Prostate gland (tissue), 2 donors: ENCODE measurements at regions not wholly inside any gene's neighbourhood (a gene's known extent, or its start where the extent isn't known, plus 50 kb on each side); places are given as distances from the start of the nearest gene placed in this dataset.

Experiments
- DNase-seq: peaks from one replicate; pipeline ENCODE4 v3.0.0-alpha.2; 2019; ENCODE audit warnings: low spot score
- H3K27ac ChIP-seq, 2 donors: fragments of 200-600 bp; sonication (generic); 2 replicates each; pipeline ENCODE4 v1.5.1; 2017 to 2019
- H3K27me3 ChIP-seq: fragments of 200-600 bp; sonication (generic); replicated peaks from 2 replicates; pipeline ENCODE4 v1.5.1; 2019; ENCODE audit not compliant: insufficient read depth
- H3K36me3 ChIP-seq, 2 donors: fragments of 200-600 bp; sonication (generic); 1 replicate in 1 of 2; 2 replicates in 1 of 2; pipeline versions ENCODE4 v1.5.1 to v1.8.1; 2017 to 2019
- H3K4me1 ChIP-seq: fragments of 200-600 bp; sonication (generic); replicated peaks from 2 replicates; pipeline ENCODE4 v1.5.1; 2019
- H3K4me3 ChIP-seq, 2 donors: fragments of 200-600 bp; sonication (generic); 2 replicates each; pipeline ENCODE4 v1.5.1; 2017 to 2019
- H3K9me3 ChIP-seq: fragments of 200-600 bp; sonication (generic); 2 replicates; pipeline ENCODE4 v1.5.1; 2017
- POLR2A ChIP-seq: fragments of 450-650 bp; IDR thresholded peaks from one replicate; pipeline ENCODE4 v1.6.1; 2016; ENCODE audit warnings: antibody characterized with exemption, mild to moderate bottlenecking
- POLR2AphosphoS5 ChIP-seq: sonication (generic); formaldehyde crosslinking; IDR thresholded peaks from one replicate; pipeline ENCODE4 v1.6.1; 2017; ENCODE audit warnings: antibody characterized with exemption
- WGBS: methylation state at CpG from one replicate; pipeline ENCODE4 v1.1.5; 2018; 5-methylcytosine and 5-hydroxymethylcytosine counted together
- intact Hi-C: fragments of 100-400 bp; cut with DNase I; formaldehyde crosslinking; loops from one replicate; pipeline ENCODE4 v1.14.2; 2022
- TF ChIP-seq, protein P1 (sequence below), 4 experiments: fragments of 200-600 bp in 2 of 4; fragments of 450-650 bp in 2 of 4; sonication (generic) in 2 of 4; IDR thresholded peaks; 1 replicate in 3 of 4; 2 replicates in 1 of 4; pipeline ENCODE4 v1.5.1; 2016 to 2019; ENCODE audit warnings: antibody characterized with exemption in 4 of 4, mild to moderate bottlenecking in 2 of 4, moderate library complexity in 2 of 4

DNA sequence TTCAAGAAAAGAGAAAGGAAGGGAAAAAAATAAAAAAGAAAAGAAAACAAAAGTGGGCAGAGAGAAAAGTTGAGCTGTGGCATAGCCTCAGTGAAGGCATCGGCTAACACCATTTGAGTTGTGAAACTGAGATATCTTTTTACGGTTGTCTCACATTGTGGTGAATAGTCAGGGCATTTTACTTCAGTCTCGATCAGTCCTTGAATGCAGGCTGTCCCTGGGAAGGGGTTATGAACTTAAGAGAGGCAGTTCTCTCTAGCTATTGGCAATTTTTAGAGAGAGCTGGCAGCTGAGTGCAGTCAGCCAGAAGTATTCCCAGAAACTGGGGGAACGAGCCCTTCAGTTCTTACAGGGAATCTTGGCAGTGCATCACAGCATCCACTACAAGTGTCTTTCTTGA, 93.5 kb upstream of the SLC6A14 start:
- no peak overlapping the region for H3K27ac ChIP-seq
- no peaks in the 10 kb centered on the region for H3K36me3 ChIP-seq
- intact Hi-C loops, result no loop called here
- no peaks in the 10 kb centered on the region for H3K27me3 ChIP-seq
- TF ChIP-seq POLR2AphosphoS5, result no peak
- TF ChIP-seq, protein P1, sequence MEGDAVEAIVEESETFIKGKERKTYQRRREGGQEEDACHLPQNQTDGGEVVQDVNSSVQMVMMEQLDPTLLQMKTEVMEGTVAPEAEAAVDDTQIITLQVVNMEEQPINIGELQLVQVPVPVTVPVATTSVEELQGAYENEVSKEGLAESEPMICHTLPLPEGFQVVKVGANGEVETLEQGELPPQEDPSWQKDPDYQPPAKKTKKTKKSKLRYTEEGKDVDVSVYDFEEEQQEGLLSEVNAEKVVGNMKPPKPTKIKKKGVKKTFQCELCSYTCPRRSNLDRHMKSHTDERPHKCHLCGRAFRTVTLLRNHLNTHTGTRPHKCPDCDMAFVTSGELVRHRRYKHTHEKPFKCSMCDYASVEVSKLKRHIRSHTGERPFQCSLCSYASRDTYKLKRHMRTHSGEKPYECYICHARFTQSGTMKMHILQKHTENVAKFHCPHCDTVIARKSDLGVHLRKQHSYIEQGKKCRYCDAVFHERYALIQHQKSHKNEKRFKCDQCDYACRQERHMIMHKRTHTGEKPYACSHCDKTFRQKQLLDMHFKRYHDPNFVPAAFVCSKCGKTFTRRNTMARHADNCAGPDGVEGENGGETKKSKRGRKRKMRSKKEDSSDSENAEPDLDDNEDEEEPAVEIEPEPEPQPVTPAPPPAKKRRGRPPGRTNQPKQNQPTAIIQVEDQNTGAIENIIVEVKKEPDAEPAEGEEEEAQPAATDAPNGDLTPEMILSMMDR (IDR thresholded peaks at IDR 0.05), result no peak
- H3K4me3 ChIP-seq, result no peak overlapping the region
- H3K4me1 ChIP-seq, result no peaks in the 10 kb centered on the region
- no peaks in the 10 kb centered on the region for H3K9me3 ChIP-seq
- 19% methylated on average over 4 of the region's 4 CpGs for WGBS
- no peak for DNase-seq

DNA sequence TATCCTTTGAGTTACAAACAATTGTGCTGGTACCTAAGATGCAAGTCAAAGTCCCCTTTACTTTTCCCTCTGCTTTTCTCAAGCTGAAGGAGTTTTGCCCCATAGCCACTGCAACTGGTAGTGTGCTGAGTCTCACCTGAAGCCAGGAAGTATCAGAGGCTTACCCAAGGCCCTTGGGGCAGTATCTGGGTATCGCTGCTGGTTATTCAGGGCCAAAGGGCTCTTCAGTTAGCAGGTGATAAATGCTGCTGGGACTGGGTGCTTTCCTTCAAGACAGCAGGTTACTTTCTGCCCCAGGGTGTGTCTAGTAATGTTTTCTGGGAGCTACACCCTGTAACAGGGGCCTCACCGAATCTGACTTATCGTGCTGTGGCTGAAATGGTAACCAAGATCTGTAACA, 90.4 kb upstream of the SLC6A14 start:
- TF ChIP-seq POLR2A, result no peak
- TF ChIP-seq POLR2AphosphoS5, result no peak
- TF ChIP-seq, protein P1 (IDR thresholded peaks at IDR 0.05), result no peak
- Histone ChIP-seq H3K4me1 (no peaks in the 10 kb centered on the region), H3K27me3 (no peaks in the 10 kb centered on the region), H3K27ac (no peak overlapping the region), H3K4me3 (no peak overlapping the region), H3K9me3 (no peaks in the 10 kb centered on the region), H3K36me3 (no peaks in the 10 kb centered on the region)
- DNase-seq, result no peak
- intact Hi-C loops, result no loop called here
- WGBS, result 100% methylated on average over 2 of the region's 3 CpGs

DNA sequence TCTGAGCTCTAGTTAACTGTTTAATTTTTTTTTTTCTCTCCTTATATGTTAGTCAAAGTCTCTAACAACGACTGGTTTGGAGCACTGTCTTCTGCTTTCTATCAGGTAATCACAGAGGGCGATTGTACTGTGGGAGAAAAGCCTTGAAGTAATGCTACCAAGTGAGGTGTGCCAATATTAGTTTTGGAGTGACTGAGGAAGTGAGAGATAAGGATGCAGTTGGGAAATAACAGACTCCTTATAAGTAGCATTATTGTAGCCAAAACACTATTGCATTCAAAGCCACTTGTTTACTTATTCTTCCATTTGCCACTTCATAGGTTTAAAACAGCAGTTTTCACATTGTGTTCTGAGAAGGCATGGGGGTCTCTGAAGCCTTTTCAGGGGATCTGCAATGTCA, 79.1 kb upstream of the SLC6A14 start:
- Histone ChIP-seq H3K27ac (no peak overlapping the region), H3K36me3 (no peaks in the 10 kb centered on the region), H3K4me1 (no peaks in the 10 kb centered on the region), H3K27me3 (no peaks in the 10 kb centered on the region), H3K9me3 (no peaks in the 10 kb centered on the region), H3K4me3 (no peak overlapping the region)
- 24% methylated on average over 2 of the region's 2 CpGs for WGBS
- DNase-seq, result no peak
- intact Hi-C loops, result no loop called here
- TF ChIP-seq POLR2A, result no peak
- TF ChIP-seq, protein P1 (IDR thresholded peaks at IDR 0.05), result no peak
- no peak for TF ChIP-seq POLR2AphosphoS5

DNA sequence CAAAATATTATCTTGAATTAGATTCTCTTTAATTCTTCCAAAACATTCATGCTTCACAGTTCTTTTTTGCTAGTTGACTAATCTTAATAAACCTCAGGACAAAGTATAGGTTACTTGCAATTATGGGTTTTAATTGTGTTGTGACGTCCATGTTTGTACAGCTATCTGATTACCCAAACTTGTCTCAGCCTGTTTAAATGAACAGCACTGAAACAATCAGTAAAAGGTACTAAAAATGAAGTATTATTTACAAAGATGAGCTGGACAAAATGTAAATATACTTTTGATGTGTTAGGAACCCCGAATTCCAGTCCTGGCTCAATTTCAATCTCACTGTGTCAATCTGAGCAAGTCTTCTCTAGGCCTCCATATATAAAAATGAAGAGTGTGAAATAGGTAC, 57.4 kb upstream of the SLC6A14 start:
- no peak overlapping the region for H3K4me3 ChIP-seq
- WGBS, result 40% methylated on average over 2 of the region's 2 CpGs
- no peak for DNase-seq
- H3K27me3 ChIP-seq, result no peaks in the 10 kb centered on the region
- H3K36me3 ChIP-seq, result no peaks in the 10 kb centered on the region
- no peak overlapping the region for H3K27ac ChIP-seq
- TF ChIP-seq, protein P1 (IDR thresholded peaks at IDR 0.05), result no peak
- TF ChIP-seq POLR2A (no peak), POLR2AphosphoS5 (no peak)
- no peaks in the 10 kb centered on the region for H3K9me3 ChIP-seq
- H3K4me1 ChIP-seq, result no peaks in the 10 kb centered on the region
- intact Hi-C loops, result no loop called here

DNA sequence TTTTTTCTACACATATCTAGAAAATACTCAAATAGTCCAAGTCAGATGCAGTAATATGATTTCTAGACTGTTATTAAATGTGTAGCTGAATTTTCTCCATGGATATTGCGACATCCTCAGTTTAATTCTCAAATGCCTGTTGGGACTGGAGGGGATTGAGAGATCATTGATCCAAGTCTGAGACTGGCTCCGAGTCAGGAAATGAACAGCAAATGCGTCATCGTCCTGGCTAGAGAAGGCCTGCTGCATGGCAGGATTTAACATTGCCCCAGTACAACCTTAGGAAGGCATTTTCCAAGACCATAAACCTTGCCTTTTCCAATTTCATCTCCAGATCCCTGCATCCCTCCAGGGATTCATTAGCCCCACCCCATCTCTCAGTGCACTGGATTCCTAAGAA, 56.6 kb upstream of the SLC6A14 start:
- no peak for DNase-seq
- H3K27ac ChIP-seq, result no peak overlapping the region
- intact Hi-C loops, result no loop called here
- no peaks in the 10 kb centered on the region for H3K4me1 ChIP-seq
- H3K36me3 ChIP-seq, result no peaks in the 10 kb centered on the region
- H3K4me3 ChIP-seq, result no peak overlapping the region
- H3K9me3 ChIP-seq, result no peaks in the 10 kb centered on the region
- H3K27me3 ChIP-seq, result no peaks in the 10 kb centered on the region
- 91% methylated on average over 4 of the region's 4 CpGs for WGBS
- TF ChIP-seq, protein P1 (IDR thresholded peaks at IDR 0.05), result no peak
- no peak for TF ChIP-seq POLR2A
- no peak for TF ChIP-seq POLR2AphosphoS5
